Neutrophil (primary cell): ENCODE measurements at regions not wholly inside any gene's neighbourhood (a gene's known extent, or its start where the extent isn't known, plus 50 kb on each side); places are given as distances from the start of the nearest gene placed in this dataset.

Experiments
- H3K27ac ChIP-seq: fragments of 200-600 bp; sonication (generic); 2 replicates; pipeline ENCODE4 v1.5.1; 2016; ENCODE audit warnings: mild to moderate bottlenecking, moderate library complexity
- H3K27me3 ChIP-seq: fragments of 200-600 bp; sonication (generic); 2 replicates; pipeline ENCODE4 v1.6.0; 2016; ENCODE audit warnings: mild to moderate bottlenecking
- H3K36me3 ChIP-seq: fragments of 200-600 bp; sonication (generic); 2 replicates; pipeline ENCODE4 v1.5.1; 2017
- H3K4me1 ChIP-seq, 2 experiments: fragments of 200-600 bp in 1 of 2; sonication (generic) in 1 of 2; 1 replicate in 1 of 2; 2 replicates in 1 of 2; pipeline versions ENCODE4 v1.5.1 to v1.6.1; 2013 to 2016; ENCODE audit warnings: low read depth in 1 of 2, low read length in 1 of 2, mild to moderate bottlenecking in 1 of 2, moderate library complexity in 1 of 2; ENCODE audit not compliant: control insufficient read depth in 1 of 2, insufficient read depth in 1 of 2
- H3K4me3 ChIP-seq, 2 experiments: fragments of 200-600 bp in 1 of 2; sonication (generic) in 1 of 2; 1 replicate in 1 of 2; 2 replicates in 1 of 2; pipeline ENCODE4 v1.5.1; 2013 to 2016; ENCODE audit warnings: low read depth in 1 of 2, low read length in 1 of 2, mild to moderate bottlenecking in 1 of 2, moderate library complexity in 1 of 2
- H3K9me3 ChIP-seq: fragments of 200-600 bp; sonication (generic); 2 replicates; pipeline ENCODE4 v1.5.1; 2016
- CTCF ChIP-seq: fragments of 200-600 bp; sonication (generic); IDR thresholded peaks from 2 replicates; pipeline ENCODE4 v1.5.1; 2016; ENCODE audit warnings: antibody characterized with exemption

- Histone ChIP-seq H3K27ac (peak overlapping the region; percentile 52), H3K36me3 (no peaks in the 10 kb centered on the region), H3K4me1 (peaks cover 11 to 12% of the 10 kb centered on the region in 2 experiments), H3K9me3 (no peaks in the 10 kb centered on the region), H3K4me3 (no peak overlapping the region), H3K27me3 (no peaks in the 10 kb centered on the region)
- TF ChIP-seq CTCF, result no peak
Measured at GRCh38 chr1:228972576-228972975, 237.3 kb downstream of the RHOU start.

DNA sequence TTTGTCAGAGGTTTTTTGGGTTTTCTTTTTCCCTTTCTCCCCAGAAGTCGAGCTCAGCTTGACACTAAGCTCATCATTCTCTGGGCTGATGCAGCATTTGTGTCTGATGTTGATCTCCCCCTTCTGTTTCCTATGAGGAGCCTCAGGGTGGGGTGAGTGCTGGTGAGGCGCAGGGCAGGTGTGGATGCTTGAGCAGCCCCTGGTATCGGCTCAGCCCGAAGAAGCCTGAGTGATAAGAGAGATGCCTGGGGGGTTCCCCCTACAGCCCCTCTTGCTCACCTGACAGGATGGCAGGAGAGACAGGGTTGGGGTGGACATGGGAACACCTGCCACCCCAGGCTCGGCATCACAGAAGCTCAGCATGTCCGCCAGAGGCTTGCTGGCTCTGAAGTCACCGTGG lies 239.0 kb downstream of the RHOU start:
- Histone ChIP-seq H3K27ac (no peak overlapping the region), H3K4me1 (peaks cover 21 to 23% of the 10 kb centered on the region in 2 experiments), H3K36me3 (no peaks in the 10 kb centered on the region), H3K27me3 (no peaks in the 10 kb centered on the region), H3K4me3 (no peak overlapping the region), H3K9me3 (no peaks in the 10 kb centered on the region)
- TF ChIP-seq CTCF, result no peak

DNA sequence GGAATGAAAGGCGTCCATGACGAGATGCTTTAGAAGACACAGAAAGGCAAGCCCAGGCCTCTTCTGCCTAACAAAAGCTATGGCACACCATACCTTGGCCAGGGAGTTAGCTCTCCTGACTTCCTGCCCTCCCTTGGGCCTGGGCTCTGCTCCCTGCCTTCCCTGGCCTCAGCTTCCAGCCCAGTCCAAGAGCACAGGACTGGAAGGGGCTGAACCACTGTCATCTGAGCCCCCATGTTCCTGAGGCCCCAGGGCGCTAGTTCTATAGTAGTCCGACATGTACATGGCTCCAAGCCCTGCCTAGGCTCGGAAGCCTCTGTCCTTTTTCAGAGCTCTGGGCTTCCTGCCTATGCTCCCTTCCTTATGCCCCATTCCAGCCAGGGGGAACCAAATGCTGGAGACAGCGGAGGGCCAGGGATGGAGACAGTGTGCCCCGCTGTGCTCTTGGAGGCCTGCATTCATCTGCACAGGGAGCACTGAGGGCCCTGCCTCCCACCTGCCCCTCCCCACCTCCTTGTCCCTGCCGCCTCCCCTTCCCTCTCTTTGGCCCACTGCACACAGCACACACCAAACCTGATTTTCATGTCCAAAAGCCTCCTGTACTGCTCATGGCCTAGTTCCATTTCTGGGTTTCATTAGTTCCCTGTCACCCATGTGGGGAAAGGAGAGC lies 240.1 kb downstream of the RHOU start:
- no peaks in the 10 kb centered on the region for H3K27me3 ChIP-seq
- no peaks in the 10 kb centered on the region for H3K9me3 ChIP-seq
- H3K4me1 ChIP-seq, result peaks cover 32 to 34% of the 10 kb centered on the region in 2 experiments
- no peak for TF ChIP-seq CTCF
- no peaks in the 10 kb centered on the region for H3K36me3 ChIP-seq
- no peak overlapping the region for H3K4me3 ChIP-seq
- H3K27ac ChIP-seq, result no peak overlapping the region

DNA sequence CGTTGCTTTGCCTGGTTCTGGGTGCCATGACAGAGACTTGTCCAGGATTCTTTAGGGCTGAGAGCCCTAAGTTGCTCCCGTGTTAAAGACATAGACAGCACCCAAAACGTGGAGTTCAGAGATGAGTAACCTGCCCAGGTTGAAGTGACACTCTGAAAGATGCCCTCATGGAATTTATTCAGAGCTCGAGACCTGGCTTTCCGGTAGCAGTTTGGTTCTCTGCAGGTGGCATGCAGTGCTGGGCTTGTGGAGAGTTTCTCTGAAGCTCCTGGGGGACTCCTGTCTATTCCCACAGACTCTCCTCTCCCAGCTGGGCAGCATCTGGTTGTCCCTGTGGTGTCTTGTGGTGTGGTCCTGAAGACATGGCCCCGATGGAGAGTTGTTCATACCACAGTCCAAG lies 241.0 kb downstream of the RHOU start:
- no peak for TF ChIP-seq CTCF
- H3K36me3 ChIP-seq, result no peaks in the 10 kb centered on the region

GRCh38 chr1:228977307-228977706 lies 242.0 kb downstream of the RHOU start:
- Histone ChIP-seq H3K4me3 (no peak overlapping the region), H3K4me1 (peaks cover 48 to 51% of the 10 kb centered on the region in 2 experiments)

More for the DNA sequence above, 241.0 kb downstream of the RHOU start:
- H3K27me3 ChIP-seq, result no peaks in the 10 kb centered on the region
- H3K4me3 ChIP-seq, result no peak overlapping the region
- H3K9me3 ChIP-seq, result no peaks in the 10 kb centered on the region
- peaks cover 39 to 41% of the 10 kb centered on the region in 2 experiments for H3K4me1 ChIP-seq
- no peak overlapping the region for H3K27ac ChIP-seq

More at GRCh38 chr1:228977307-228977706, 242.0 kb downstream of the RHOU start:
- no peaks in the 10 kb centered on the region for H3K36me3 ChIP-seq
- TF ChIP-seq CTCF, result no peak
- H3K27me3 ChIP-seq, result no peaks in the 10 kb centered on the region
- no peak overlapping the region for H3K27ac ChIP-seq
- no peaks in the 10 kb centered on the region for H3K9me3 ChIP-seq
